ENCODE measurements at regions not wholly inside any gene's neighbourhood (a gene's known extent, or its start where the extent isn't known, plus 50 kb on each side); places are given as distances from the start of the nearest gene placed in this dataset.
"Not testable (repeated sequence)": the region's sequence is repeated elsewhere in the genome, so short reads cannot be mapped to it uniquely, and the experiment has no call there.

DNA sequence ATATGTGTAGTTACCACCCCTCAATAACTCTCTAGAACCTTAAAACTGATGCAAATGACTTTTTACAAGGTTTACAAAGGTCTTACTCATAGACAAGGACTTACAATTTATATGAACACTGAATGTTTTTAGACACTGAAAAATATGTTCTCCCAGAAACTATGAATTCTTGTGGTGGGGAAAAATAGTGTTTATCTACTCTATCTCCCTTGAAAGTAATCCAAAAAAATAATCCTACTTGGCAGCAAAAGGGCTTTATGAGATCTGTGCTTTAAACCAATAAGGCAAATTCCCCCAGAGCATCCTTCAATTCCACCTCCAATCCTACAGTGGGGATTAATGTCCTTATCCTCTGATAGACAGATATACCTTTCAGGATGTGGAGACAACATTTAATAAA lies 1984.1 kb upstream of the RAG2 start:
- DNase-seq (ENCODE audit: low spot score), result no peak

GRCh38 chr11:38577769-38578168 lies 1979.7 kb upstream of the RAG2 start:
- no peak for DNase-seq (ENCODE audit: low spot score)

- no peak for DNase-seq (ENCODE audit: low spot score)
Measured at GRCh38 chr11:38562562-38562961, 1964.5 kb upstream of the RAG2 start.

GRCh38 chr11:38553148-38553547 lies 1955.1 kb upstream of the RAG2 start:
- DNase-seq (ENCODE audit: low spot score), result no peak

- DNase-seq (ENCODE audit: low spot score), result no peak
Measured at GRCh38 chr11:38547462-38547861, 1949.4 kb upstream of the RAG2 start.

- no peak for DNase-seq (ENCODE audit: low spot score)
Measured at GRCh38 chr11:38543986-38544385, 1946.0 kb upstream of the RAG2 start.

- DNase-seq (ENCODE audit: low spot score), result no peak
Measured at GRCh38 chr11:38543311-38543710, 1945.3 kb upstream of the RAG2 start.

DNA sequence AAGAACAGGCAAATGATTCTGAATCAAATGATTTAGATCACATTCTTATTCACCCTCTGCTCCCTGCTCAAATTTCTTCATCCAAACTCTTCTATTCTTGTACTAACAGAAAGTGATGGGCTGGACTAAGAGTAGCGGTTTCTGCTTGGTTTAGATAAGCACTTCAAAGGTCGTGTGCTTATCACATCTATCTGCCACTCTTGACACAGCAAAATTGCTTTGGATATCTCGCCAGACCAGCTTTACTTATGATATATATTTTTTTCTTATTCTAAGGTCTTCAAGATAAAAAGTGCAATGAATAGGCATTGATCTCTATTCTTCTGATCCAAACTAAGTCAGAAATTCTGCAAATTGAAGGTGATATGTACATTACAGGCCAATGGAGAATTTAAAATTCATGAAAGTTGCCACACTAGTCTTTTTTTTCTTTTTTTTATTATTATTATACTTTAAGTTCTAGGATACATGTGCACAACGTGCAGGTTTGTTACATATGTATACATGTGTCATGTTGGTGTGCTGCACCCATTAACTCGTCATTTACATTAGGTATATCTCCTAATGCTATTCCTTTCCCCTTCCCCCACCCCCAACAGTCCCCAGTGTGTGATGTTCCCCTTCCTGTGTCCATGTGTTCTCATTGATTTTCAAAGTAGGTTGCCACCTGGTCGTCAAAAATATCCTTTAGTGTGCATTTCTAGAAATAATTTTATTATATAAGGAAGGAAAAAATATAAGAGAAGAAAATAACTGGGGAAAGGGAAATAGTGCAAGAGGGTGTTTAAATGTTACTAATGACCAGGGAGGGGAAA lies 1941.0 kb upstream of the RAG2 start:
- DNase-seq (ENCODE audit: low spot score), result no peak

GRCh38 chr11:38530226-38530625 lies 1932.2 kb upstream of the RAG2 start:
- DNase-seq (ENCODE audit: low spot score), result no peak

DNA sequence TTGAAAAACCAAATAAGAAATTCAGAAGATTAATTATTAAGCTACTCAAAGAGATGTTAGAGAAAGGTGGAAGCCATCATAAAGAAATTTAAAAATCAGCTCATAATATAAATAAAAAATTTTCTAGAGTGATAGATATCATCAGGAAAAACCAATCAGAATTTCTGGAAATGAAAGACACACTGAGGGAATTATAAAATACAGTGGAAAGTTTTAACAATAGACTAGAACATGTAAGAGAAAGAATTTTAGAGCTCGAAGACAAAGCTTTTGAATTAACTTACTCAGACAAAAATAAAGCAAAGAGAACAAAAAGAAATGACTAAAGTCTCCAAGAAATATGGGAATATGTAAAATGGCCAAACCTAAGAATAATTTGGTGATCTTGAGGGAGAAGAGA lies 1926.9 kb upstream of the RAG2 start:
- no peak for DNase-seq (ENCODE audit: low spot score)

DNA sequence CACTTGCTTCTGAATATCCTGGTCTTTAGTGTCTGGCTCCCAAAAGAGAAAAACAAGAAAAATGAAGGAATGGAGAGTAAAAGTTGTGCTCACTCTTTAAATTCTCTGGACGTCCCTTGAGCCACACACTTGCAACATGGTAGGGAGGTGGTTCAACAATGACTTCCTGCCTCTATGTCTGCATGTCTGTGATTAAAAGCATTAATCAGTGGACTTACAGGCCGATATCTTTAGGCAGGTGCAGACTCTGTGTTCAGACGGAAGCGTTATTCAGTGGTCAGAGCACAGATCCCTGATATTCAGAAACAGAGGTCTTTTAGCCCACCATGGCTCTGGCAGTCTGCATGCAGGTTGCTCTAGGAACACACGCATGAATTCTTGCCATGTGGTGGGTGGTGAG lies 1920.0 kb upstream of the RAG2 start:
- DNase-seq (ENCODE audit: low spot score), result no peak

- not testable (repeated sequence) for DNase-seq (ENCODE audit: low spot score)
Measured at GRCh38 chr11:38512830-38513229, 1914.8 kb upstream of the RAG2 start.

- DNase-seq (ENCODE audit: low spot score), result no peak
Measured at GRCh38 chr11:38510041-38510440, 1912.0 kb upstream of the RAG2 start.

GRCh38 chr11:38503876-38504275 lies 1905.8 kb upstream of the RAG2 start:
- no peak for DNase-seq (ENCODE audit: low spot score)

- no peak for DNase-seq (ENCODE audit: low spot score)
Measured at GRCh38 chr11:38498721-38499120, 1900.7 kb upstream of the RAG2 start.

- DNase-seq (ENCODE audit: low spot score), result no peak
Measured at GRCh38 chr11:38491986-38492385, 1894.0 kb upstream of the RAG2 start.

DNA sequence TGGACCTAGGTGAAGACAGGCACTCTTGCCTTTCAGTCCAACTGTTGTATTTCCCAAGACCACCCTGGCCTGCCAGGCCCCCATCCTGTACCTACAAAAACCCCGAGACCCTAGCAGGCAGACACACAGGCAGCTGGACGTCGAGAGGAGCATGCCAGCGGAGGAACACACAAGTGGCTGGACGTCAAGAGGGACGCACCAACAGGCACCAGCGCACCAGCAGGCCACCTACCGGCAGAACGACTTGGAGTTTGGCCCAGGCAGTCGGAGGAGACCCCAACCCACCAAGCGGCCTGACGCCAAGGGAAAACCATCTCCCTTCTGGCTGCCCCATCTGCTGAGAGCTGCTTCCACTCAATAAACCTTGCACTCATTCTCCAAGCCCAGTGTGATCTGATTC lies 1883.4 kb upstream of the RAG2 start:
- no peak for DNase-seq (ENCODE audit: low spot score)

GRCh38 chr11:38476808-38477575 lies 1879.0 kb upstream of the RAG2 start:
- DNase-seq (ENCODE audit: low spot score), result no peak

GRCh38 chr11:38461751-38462150 lies 1863.7 kb upstream of the RAG2 start:
- DNase-seq (ENCODE audit: low spot score), result no peak

DNA sequence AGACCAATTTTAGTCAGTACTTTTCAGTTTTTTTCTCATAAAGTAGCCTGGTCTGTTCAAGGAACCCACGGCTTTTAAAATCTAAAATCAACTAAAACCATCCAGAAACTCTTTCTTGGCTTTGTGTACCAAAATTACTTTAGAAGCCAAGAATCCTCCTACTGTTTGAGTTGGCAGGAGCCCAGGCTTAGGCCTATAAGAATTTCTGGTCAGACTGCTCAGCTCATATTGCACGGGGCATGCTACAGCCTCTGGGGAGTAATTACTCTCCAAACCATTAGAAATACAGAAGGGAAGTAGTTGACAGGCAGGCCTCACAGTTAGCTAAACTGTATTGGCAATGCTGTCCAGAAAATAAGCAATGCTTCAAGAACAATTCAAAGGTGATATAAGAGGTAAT lies 1862.9 kb upstream of the RAG2 start:
- no peak for DNase-seq (ENCODE audit: low spot score)

DNA sequence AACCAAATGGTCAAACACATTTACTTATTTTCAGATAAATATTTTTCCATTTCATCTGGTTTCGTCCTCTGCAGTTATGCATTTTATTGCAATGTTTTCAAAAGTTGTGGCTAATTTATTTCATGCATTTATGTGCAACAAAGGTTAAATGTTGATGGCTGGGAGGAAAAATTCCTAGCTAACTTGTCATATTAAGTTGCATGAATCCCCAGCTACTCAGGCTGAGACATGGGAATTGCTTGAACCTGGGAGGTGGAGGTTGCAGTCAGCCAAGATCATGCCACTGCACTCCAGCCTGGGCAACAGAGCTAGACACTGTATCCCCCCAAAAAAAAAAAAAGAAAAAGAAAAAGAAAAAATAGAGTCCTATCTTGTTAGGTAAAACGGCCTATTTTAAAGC lies 1862.4 kb upstream of the RAG2 start:
- no peak for DNase-seq (ENCODE audit: low spot score)

- DNase-seq (ENCODE audit: low spot score), result no peak
Measured at GRCh38 chr11:38456371-38456770, 1858.3 kb upstream of the RAG2 start.

- no peak for DNase-seq (ENCODE audit: low spot score)
Measured at GRCh38 chr11:38448284-38448683, 1850.2 kb upstream of the RAG2 start.

GRCh38 chr11:38446336-38446735 lies 1848.3 kb upstream of the RAG2 start:
- DNase-seq (ENCODE audit: low spot score), result no peak
